H1 (cell line): ENCODE measurements at regions not wholly inside any gene's neighbourhood (a gene's known extent, or its start where the extent isn't known, plus 50 kb on each side); places are given as distances from the start of the nearest gene placed in this dataset.
A peak's percentile ranks its signal among the peaks of the same experiment; 100 is the strongest.

Experiments used
- CTCF ChIA-PET: fragments of 300-600 bp; sonication (Branson Sonifier 250); formaldehyde crosslinking; loops from one replicate; lab custom pipeline; 2021; ENCODE audit not compliant: partially characterized antibody; lab: Charles Lee
- POLR2A ChIA-PET: fragments of 300-600 bp; sonication (Branson Sonifier 250); formaldehyde crosslinking; loops from one replicate; lab custom pipeline; 2021; ENCODE audit warnings: inconsistent platforms; ENCODE audit not compliant: partially characterized antibody; lab: Charles Lee
- DNase-seq, 2 experiments: peaks; one replicate each; pipeline versions ENCODE4 v3.0.0 to v3.0.0-alpha.2; 2010 to 2022; ENCODE audit warnings: low spot score in 2 of 2, low read depth in 1 of 2, mixed read lengths in 1 of 2
- FAIRE-seq: peaks from 2 replicates; lab custom pipeline; 2011; peaks lifted over from hg19 to GRCh38; lab: Jason Lieb, UNC
- H2AFZ ChIP-seq: 2 replicates; pipeline ENCODE4 v1.8.1; 2012; ENCODE audit warnings: low read length, inconsistent platforms
- H2AK5ac ChIP-seq: 2 replicates; pipeline ENCODE4 v1.6.1; 2013; ENCODE audit warnings: low read depth, low read length
- H2BK120ac ChIP-seq: replicated peaks from 2 replicates; pipeline ENCODE3; 2013; ENCODE audit warnings: low read depth, low read length, inconsistent platforms
- H2BK12ac ChIP-seq: 2 replicates; pipeline ENCODE4 v1.6.1; 2013; ENCODE audit warnings: low read depth, low read length
- H2BK15ac ChIP-seq: 2 replicates; pipeline ENCODE4 v1.6.1; 2013; ENCODE audit warnings: low read length
- H2BK20ac ChIP-seq: 2 replicates; pipeline ENCODE4 v1.6.1; 2013; ENCODE audit warnings: low read length
- H2BK5ac ChIP-seq: 2 replicates; pipeline ENCODE4 v1.6.1; 2013; ENCODE audit warnings: low read depth, low read length
- H3K14ac ChIP-seq: 2 replicates; pipeline ENCODE4 v1.6.1; 2013; ENCODE audit warnings: inconsistent platforms; ENCODE audit not compliant: insufficient read length
- H3K18ac ChIP-seq: 2 replicates; pipeline ENCODE4 v1.6.1; 2013; ENCODE audit warnings: low read length; ENCODE audit errors: extremely low read depth
- H3K23ac ChIP-seq: 2 replicates; pipeline ENCODE4 v1.6.1; 2013; ENCODE audit warnings: inconsistent platforms; ENCODE audit not compliant: insufficient read length
- H3K23me2 ChIP-seq: 2 replicates; pipeline ENCODE4 v1.6.1; 2013; ENCODE audit warnings: low read depth, low read length
- H3K27ac ChIP-seq: 2 replicates; pipeline ENCODE4 v1.6.1; 2011; ENCODE audit warnings: low read depth, low read length, inconsistent platforms
- H3K27me3 ChIP-seq, 4 experiments: replicated peaks in 1 of 4; 1 replicate in 1 of 4; 2 replicates in 3 of 4; pipeline versions ENCODE4 v1.6.1 to v1.8.1; 2011 to 2013; ENCODE audit warnings: low read length in 3 of 4, mild to moderate bottlenecking in 3 of 4, inconsistent platforms in 2 of 4, mixed read lengths in 2 of 4, moderate library complexity in 1 of 4; ENCODE audit not compliant: control insufficient read depth in 3 of 4, insufficient read depth in 3 of 4; ENCODE audit errors: extremely low read depth in 1 of 4
- H3K36me3 ChIP-seq, 4 experiments: 2 replicates each; pipeline versions ENCODE4 v1.6.1 to v1.8.1; 2011 to 2013; ENCODE audit warnings: mild to moderate bottlenecking in 4 of 4, low read length in 3 of 4, moderate library complexity in 2 of 4, control low read depth in 1 of 4, inconsistent platforms in 1 of 4; ENCODE audit not compliant: insufficient read depth in 4 of 4, control insufficient read depth in 2 of 4
- H3K4ac ChIP-seq: replicated peaks from 2 replicates; pipeline ENCODE3; 2013; ENCODE audit warnings: low read length, low read depth, mixed read lengths, inconsistent platforms; ENCODE audit not compliant: insufficient read length
- H3K4me1 ChIP-seq, 4 experiments: replicated peaks in 1 of 4; 1 replicate in 1 of 4; 2 replicates in 3 of 4; pipeline versions ENCODE4 v1.6.1 to v1.8.1; 2011 to 2013; ENCODE audit warnings: low read length in 3 of 4, inconsistent platforms in 2 of 4, mixed read lengths in 1 of 4; ENCODE audit not compliant: insufficient read depth in 4 of 4, control insufficient read depth in 3 of 4
- H3K4me2 ChIP-seq, 2 experiments: 2 replicates each; pipeline versions ENCODE4 v1.6.1 to v1.8.1; 2011 to 2013; ENCODE audit warnings: low read depth in 2 of 2, low read length in 2 of 2, control low read depth in 1 of 2, inconsistent platforms in 1 of 2, mild to moderate bottlenecking in 1 of 2; ENCODE audit not compliant: insufficient read depth in 1 of 2
- H3K4me3 ChIP-seq, 4 experiments: fragments of 200-600, 300-600 bp in 1 of 4; sonication (generic), shearing (Covaris generic), sonication (Bioruptor Twin) in 1 of 4; 2 replicates each; pipeline versions ENCODE4 v1.5.1 to v1.8.1; 2011 to 2016; ENCODE audit warnings: low read length in 4 of 4, low read depth in 3 of 4, control low read depth in 2 of 4, inconsistent platforms in 2 of 4, mild to moderate bottlenecking in 2 of 4, mixed read lengths in 1 of 4, moderate library complexity in 1 of 4; ENCODE audit not compliant: insufficient read depth in 2 of 4; ENCODE audit errors: extremely low read depth in 1 of 4
- H3K56ac ChIP-seq: replicated peaks from 2 replicates; pipeline ENCODE3; 2013; ENCODE audit warnings: low read depth, mild to moderate bottlenecking, mixed read lengths, low read length, inconsistent platforms; ENCODE audit not compliant: insufficient read length
- H3K79me1 ChIP-seq: 2 replicates; pipeline ENCODE4 v1.6.1; 2013; ENCODE audit warnings: low read depth, low read length, control low read depth
- H3K79me2 ChIP-seq, 2 experiments: 2 replicates each; pipeline versions ENCODE4 v1.6.1 to v1.8.1; 2012 to 2013; ENCODE audit warnings: low read length in 2 of 2, mild to moderate bottlenecking in 2 of 2, inconsistent platforms in 1 of 2; ENCODE audit not compliant: insufficient read depth in 2 of 2, control insufficient read depth in 1 of 2
- H3K9ac ChIP-seq, 4 experiments: replicated peaks in 1 of 4; 1 replicate in 1 of 4; 2 replicates in 3 of 4; pipeline versions ENCODE4 v1.6.1 to v1.8.1; 2011 to 2013; ENCODE audit warnings: low read depth in 3 of 4, low read length in 3 of 4, control low read depth in 2 of 4, mild to moderate bottlenecking in 2 of 4, moderate library complexity in 2 of 4, inconsistent platforms in 1 of 4; ENCODE audit errors: extremely low read depth in 1 of 4
- H3K9me3 ChIP-seq, 2 experiments: 2 replicates each; pipeline versions ENCODE4 v1.6.1 to v1.8.1; 2012 to 2013; ENCODE audit warnings: mild to moderate bottlenecking in 2 of 2, moderate library complexity in 2 of 2, control low read depth in 1 of 2, inconsistent platforms in 1 of 2, low read depth in 1 of 2, low read length in 1 of 2, mixed read lengths in 1 of 2; ENCODE audit not compliant: insufficient read depth in 2 of 2
- H4K20me1 ChIP-seq, 2 experiments: replicated peaks in 1 of 2; 2 replicates each; pipeline versions ENCODE3 to v1.8.1; 2011 to 2013; ENCODE audit warnings: inconsistent platforms in 2 of 2, low read length in 2 of 2, mild to moderate bottlenecking in 1 of 2; ENCODE audit not compliant: insufficient read depth in 2 of 2, control insufficient read depth in 1 of 2
- H4K5ac ChIP-seq: 2 replicates; pipeline ENCODE4 v1.6.1; 2013; ENCODE audit warnings: low read length, low read depth, mixed read lengths, inconsistent platforms; ENCODE audit not compliant: insufficient read length
- H4K8ac ChIP-seq: 2 replicates; pipeline ENCODE4 v1.8.0; 2013; ENCODE audit warnings: mild to moderate bottlenecking, moderate library complexity, low read length, inconsistent platforms; ENCODE audit not compliant: insufficient read depth; ENCODE audit errors: extremely low read depth
- H4K91ac ChIP-seq: replicated peaks from 2 replicates; pipeline ENCODE3; 2013; ENCODE audit warnings: low read length, mixed read lengths, inconsistent platforms; ENCODE audit not compliant: insufficient read length
- SP2 ChIP-seq: IDR thresholded peaks from 2 replicates; pipeline ENCODE4 v1.6.1; 2012; ENCODE audit warnings: mild to moderate bottlenecking, low read length, inconsistent platforms
- WGBS, 2 experiments: shearing (Covaris generic) in 1 of 2; methylation state at CpG; one replicate each; pipeline versions ENCODE4 v1.1.6 to v1.1.7; 2013 to 2015; ENCODE audit warnings: low lambda C conversion rate in 2 of 2, mixed read lengths in 2 of 2, inconsistent platforms in 1 of 2, low coverage in 1 of 2, missing lambda C conversion rate in 1 of 2; ENCODE audit not compliant: insufficient replicate concordance in 2 of 2, insufficient coverage in 1 of 2, insufficient read length in 1 of 2; ENCODE audit errors: extremely low coverage in 1 of 2, missing lambda C conversion rate in 1 of 2; 5-methylcytosine and 5-hydroxymethylcytosine counted together

- H3K23me2 ChIP-seq = no peaks in the 10 kb centered on the region
- ChIA-PET CTCF (interaction anchor here (1.3 kb wide), 1 partner anchor 216 kb away, joined by 3 read pairs; no protein-coding TSS in a partner anchor), POLR2A (no interaction called here)
- FAIRE-seq = no peak
- H2AK5ac ChIP-seq = no peak overlapping the region
- no peaks in the 10 kb centered on the region for H3K79me1 ChIP-seq
- no peak overlapping the region for H3K4ac ChIP-seq
- H3K14ac ChIP-seq = no peak overlapping the region
- H3K23ac ChIP-seq = no peak overlapping the region
- WGBS, 2 experiments = 95% methylated on average over 8 of the region's 8 CpGs; no CpG with 5 or more reads in 1 of the 2 experiments
- no peak overlapping the region for H2BK5ac ChIP-seq
- H3K9ac ChIP-seq = no peak overlapping the region
- H2BK20ac ChIP-seq = no peak overlapping the region
- no peaks in the 10 kb centered on the region for H3K27me3 ChIP-seq
- H2BK120ac ChIP-seq = no peak overlapping the region
- H2BK12ac ChIP-seq = peak overlapping the region; percentile 34; the same call in 1 of the 2 replicates
- no peak for DNase-seq
- H3K18ac ChIP-seq = 0 out of 2 replicates have a peak overlapping the region, but pooled peaks have one; percentile 39
- H3K4me1 ChIP-seq = peaks cover 2 to 14% (median 6%) of the 10 kb centered on the region in 4 experiments; a peak in 6 of 7 replicates
- no peak for TF ChIP-seq SP2
- H4K91ac ChIP-seq = no peak overlapping the region
- no peak overlapping the region for H2AFZ ChIP-seq
- H3K56ac ChIP-seq = no peak overlapping the region
- H3K9me3 ChIP-seq = no peaks in the 10 kb centered on the region
- no peak overlapping the region for H2BK15ac ChIP-seq
- no peaks in the 10 kb centered on the region for H3K36me3 ChIP-seq
- no peak overlapping the region for H3K27ac ChIP-seq
- no peaks in the 10 kb centered on the region for H4K20me1 ChIP-seq
- H3K4me2 ChIP-seq = no peak overlapping the region
- no peak overlapping the region for H4K5ac ChIP-seq
- H3K79me2 ChIP-seq = no peaks in the 10 kb centered on the region
- H4K8ac ChIP-seq = no peak overlapping the region; the same call in 1 of the 2 replicates
- H3K4me3 ChIP-seq = no peak overlapping the region
These were observed 214.8 kb downstream of the IKZF2 start for GRCh38 chr2:212936572-212936971.
